AML-193 (cell line): ENCODE measurements at regions not wholly inside any gene's neighbourhood (a gene's known extent, or its start where the extent isn't known, plus 50 kb on each side); places are given as distances from the start of the nearest gene placed in this dataset.
"Not testable (repeated sequence)": the region's sequence is repeated elsewhere in the genome, so short reads cannot be mapped to it uniquely, and the experiment has no call there.

Experiments used
- DNase-seq, 2 experiments: peaks; one replicate each; lab custom pipeline; 2025; lab: John Stamatoyannopoulos, UW

GRCh38 chr2:212777020-212777491 lies 238.5 kb upstream of the ERBB4 start:
- peak; percentile 41 to 48 for DNase-seq

- DNase-seq = no peak
Observed at GRCh38 chr2:212773808-212774339, 235.3 kb upstream of the ERBB4 start.

- DNase-seq = no peak
Observed at GRCh38 chr2:212770240-212770639, 231.6 kb upstream of the ERBB4 start.

- DNase-seq = no peak
Observed at GRCh38 chr2:212766921-212767320, 228.3 kb upstream of the ERBB4 start.

- no peak for DNase-seq
Observed at GRCh38 chr2:212752730-212753351, 214.2 kb upstream of the ERBB4 start.

GRCh38 chr2:212745359-212745758 lies 206.8 kb upstream of the ERBB4 start:
- DNase-seq = no peak

GRCh38 chr2:212737392-212738172 lies 199.0 kb upstream of the ERBB4 start:
- no peak for DNase-seq

GRCh38 chr2:212736385-212736726 lies 197.8 kb upstream of the ERBB4 start:
- no peak for DNase-seq

GRCh38 chr2:212733273-212733672 lies 194.7 kb upstream of the ERBB4 start:
- no peak for DNase-seq

GRCh38 chr2:212732860-212733259 lies 194.3 kb upstream of the ERBB4 start:
- DNase-seq = no peak

GRCh38 chr2:212730994-212731393 lies 192.4 kb upstream of the ERBB4 start:
- no peak for DNase-seq

GRCh38 chr2:212728717-212729116 lies 190.1 kb upstream of the ERBB4 start:
- DNase-seq = no peak

- DNase-seq = no peak
Observed at GRCh38 chr2:212727751-212728150, 189.1 kb upstream of the ERBB4 start.

GRCh38 chr2:212726403-212726802 lies 187.8 kb upstream of the ERBB4 start:
- no peak for DNase-seq

GRCh38 chr2:212725180-212725579 lies 186.6 kb upstream of the ERBB4 start:
- no peak for DNase-seq

GRCh38 chr2:212723226-212723625 lies 184.6 kb upstream of the ERBB4 start:
- DNase-seq = no peak

- DNase-seq = no peak
Observed at GRCh38 chr2:212722046-212722445, 183.4 kb upstream of the ERBB4 start.

GRCh38 chr2:212721026-212721451 lies 182.4 kb upstream of the ERBB4 start:
- DNase-seq = no peak

GRCh38 chr2:212715411-212715810 lies 176.8 kb upstream of the ERBB4 start:
- not testable (repeated sequence) for DNase-seq

- DNase-seq = no peak
Observed at GRCh38 chr2:212713681-212714080, 175.1 kb upstream of the ERBB4 start.

GRCh38 chr2:212712991-212713390 lies 174.4 kb upstream of the ERBB4 start:
- no peak for DNase-seq

GRCh38 chr2:212712466-212712865 lies 173.9 kb upstream of the ERBB4 start:
- no peak for DNase-seq

GRCh38 chr2:212711856-212712255 lies 173.3 kb upstream of the ERBB4 start:
- DNase-seq = no peak
